Activated T-cell treated with anti-CD3 and anti-CD28 coated beads, Interleukin-2, amount 50 U/mL, for 1 hour (primary cell): ENCODE measurements at regions not wholly inside any gene's neighbourhood (a gene's known extent, or its start where the extent isn't known, plus 50 kb on each side); places are given as distances from the start of the nearest gene placed in this dataset.
A peak's percentile ranks its signal among the peaks of the same experiment; 100 is the strongest.

Experiments
- DNase-seq: peaks from one replicate; pipeline ENCODE4 v3.0.0-alpha.2; 2020

DNA sequence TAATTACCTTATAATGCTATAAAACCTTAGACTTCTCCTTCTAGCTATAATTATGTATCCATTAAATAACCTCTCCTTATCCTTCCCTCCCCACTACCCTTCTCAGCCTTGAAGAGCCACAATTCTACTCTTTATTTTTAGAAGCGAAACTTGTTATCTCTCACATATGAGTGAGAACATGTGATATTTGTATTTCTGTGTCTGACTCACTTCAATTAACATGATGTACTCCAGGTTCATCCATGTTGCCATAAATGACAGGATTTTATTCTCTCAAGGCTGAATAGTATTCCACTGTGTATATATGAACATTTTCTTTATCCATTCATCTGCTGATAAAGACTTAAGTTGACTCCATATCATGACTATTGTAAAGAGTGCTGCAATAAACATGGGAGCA lies 485.6 kb downstream of the FLRT2 start:
- no peak for DNase-seq

DNA sequence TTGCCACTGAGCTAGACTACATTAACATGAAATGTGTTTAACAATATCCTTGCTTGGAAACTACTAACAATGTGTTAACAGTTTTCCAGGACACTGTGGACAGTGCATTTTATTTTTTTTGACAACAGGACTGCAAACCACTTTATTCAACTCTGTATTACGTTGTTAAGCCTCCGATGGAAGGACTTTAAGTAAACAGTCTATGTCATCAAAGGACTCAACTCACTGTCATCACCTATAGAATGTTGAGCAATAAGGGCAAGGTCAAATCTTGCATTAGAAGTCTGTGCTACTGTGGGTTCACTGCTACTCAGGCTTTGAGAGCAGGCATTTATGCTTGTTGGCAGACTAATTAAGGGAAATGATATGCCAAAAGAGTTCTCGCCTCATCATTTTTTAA lies 483.7 kb downstream of the FLRT2 start:
- no peak for DNase-seq

DNA sequence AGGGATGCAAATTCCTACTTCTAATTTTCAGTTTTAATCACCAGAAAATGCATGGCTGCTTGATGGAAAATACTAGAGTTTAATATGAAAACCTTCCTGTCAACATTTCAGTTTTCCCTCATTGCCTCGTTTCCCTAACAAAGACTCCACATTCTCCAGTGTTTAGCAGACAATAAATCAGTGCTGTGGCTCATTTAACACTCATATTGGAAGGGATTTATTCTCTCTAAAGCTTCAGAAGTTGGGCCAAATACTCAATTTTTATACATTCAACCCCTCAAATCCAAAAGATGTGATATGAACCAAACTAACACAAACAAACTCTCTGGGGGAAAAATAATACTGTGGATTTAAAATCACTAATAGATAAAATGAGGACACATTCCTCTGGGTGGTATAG lies 482.5 kb downstream of the FLRT2 start:
- DNase-seq: no peak

DNA sequence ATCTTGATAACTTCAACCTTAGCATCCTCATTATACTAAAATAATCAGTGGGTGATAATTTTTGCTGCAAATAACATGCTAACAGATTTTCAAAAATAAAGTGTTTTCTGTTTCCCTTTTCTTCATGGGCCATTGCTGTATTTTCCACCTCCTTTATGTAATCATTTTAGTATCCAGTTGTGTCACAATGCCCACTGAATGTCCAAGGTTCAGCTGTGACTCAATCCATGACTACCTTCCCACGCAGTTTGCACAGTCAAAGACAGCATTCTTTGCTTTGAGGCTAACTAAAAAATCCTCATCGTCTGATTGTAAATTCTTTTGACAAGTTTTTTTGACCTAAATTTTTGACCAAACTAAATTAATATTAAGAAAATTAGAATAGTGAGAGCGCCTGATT lies 474.1 kb downstream of the FLRT2 start:
- DNase-seq: no peak

DNA sequence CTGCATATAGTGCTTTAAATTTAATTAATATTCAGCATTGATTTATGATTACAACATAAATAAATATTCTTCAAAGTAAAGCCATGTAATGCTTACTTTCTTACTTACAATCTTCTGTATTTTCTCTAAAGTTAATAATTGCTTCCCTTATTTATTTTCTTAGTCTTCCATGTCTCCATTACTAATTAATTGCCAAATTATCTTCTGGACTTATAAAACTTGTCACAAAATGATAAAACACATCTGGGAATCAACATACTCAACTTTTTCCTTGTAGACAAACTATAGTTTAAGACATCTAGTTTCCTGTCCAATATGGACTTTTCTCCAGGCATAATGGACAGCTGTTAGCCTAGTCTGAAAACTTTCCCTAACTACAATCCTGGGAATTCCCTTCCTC lies 466.6 kb downstream of the FLRT2 start:
- no peak for DNase-seq

DNA sequence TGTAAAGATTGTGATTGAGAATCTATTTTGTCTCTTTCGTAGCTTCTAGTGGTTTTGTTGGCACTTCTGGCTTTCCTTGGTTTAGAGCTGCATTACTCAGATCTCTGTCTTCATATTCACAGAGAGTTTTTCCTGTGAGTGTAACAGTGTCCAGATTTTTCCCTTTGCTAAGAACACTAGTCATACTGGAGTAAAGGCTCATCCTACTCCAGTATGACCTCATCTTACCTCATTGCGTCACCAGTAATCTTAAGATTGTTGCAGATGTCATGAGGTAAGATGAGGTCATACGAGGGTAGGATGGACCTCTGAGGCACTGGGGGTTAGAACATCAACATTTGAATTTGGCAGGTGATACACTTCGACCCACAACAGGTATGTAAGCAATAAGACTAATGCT lies 461.2 kb downstream of the FLRT2 start:
- DNase-seq: no peak

DNA sequence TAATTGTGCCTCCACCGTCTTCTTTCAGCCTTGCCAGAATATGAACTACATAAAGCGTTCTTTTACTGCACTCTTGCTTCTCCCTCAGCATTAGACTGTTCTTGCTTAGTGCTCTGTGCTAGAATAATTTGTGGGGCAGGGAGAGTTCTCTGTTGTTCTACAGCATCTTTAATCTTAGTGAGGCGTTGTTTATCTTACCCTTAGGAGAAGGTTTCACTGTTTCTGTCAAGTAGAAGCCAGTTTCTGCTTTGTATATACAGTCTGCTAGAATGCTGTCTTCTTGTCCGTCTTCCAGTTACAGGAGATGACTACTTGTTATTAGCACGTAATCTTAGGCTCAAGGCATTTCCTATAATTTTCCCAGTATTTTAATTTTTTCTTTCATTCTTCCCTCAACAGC lies 458.0 kb downstream of the FLRT2 start:
- no peak for DNase-seq

DNA sequence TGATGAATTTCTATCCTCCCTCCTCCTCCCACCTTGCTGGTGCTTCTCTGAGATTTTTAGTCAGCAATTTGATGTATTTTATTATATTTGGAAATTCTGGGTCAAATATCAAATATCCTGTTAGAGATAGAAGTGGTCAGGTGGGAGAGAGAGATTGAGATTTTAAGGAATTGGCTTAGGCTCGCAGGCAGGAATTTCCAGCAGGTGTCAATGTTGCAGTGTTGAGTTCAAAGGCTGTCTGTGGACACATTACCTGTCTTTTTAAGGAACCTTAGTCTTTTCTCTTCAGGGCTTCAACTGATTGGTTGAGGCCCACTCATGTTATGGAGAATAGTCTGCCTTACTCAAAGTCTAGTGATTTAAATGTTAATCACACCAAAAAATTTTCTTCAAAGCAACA lies 457.3 kb downstream of the FLRT2 start:
- DNase-seq: no peak

DNA sequence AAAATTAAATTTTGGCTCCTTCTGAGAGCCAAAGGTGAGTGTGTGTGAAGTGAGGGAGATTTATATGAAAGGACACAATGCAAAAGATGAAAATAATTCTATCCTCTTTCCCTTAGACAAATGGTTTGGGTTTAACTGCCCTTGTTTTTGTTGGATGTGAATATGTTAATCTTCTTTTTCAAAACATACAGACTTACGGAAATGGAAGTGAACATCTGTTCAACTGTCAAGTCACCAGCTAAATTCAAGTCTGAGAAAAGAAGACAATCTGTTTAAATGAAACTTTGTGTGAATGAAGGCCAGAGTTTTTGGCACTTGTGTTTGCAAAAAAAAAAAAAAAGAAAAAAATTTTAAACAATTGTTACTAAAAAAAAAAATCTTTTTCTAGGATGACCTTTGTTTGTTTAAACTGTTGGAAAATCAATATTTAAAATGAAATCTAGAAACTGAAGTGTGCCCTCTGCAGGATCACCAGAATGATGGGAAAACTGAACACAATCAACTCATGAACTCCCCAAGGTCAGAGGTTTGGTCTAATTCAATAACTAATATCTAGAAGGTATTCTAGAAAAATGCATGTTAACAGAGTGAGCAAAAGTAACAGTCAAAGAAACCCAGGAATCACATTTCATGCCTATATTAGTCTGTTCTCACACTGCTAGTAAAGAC lies 448.8 kb downstream of the FLRT2 start:
- DNase-seq: no peak

DNA sequence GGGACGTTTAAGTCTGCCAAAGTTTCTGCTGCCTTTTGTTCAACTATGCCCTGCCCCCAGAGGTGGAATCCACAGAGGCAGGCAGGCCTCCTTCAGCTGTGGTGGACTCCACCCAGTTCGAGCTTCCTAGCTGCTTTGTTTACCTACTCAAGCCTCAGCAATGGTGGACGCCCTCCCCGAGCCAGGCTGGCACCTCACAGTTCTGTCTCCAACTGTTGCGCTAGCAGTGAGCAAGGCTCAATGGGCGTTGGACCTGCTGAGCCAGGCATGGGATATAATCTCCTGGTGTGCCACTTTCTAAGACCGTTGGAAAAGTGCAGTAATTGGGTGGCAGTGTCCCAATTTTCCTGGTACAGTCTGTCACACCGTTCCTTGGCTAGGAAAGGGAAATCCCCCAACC lies 444.7 kb downstream of the FLRT2 start:
- no peak for DNase-seq

DNA sequence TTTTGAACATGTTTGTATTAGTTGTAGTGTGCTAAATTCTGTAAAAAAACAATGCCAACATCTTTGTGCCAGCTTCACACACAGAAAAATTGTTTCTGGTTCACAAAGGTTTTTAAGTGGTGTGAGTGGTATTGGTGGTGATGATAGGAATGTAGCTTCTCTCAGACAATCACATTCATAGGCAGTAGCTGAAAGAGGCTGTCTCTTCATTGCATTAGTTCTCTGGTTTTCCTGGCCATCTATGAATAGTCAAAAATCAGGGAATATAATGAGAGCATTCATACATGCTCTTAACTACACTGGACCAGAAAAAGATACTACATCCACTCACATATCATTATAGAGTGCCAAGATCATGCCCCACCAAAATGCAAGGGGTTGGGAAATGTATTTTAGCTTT lies 433.5 kb downstream of the FLRT2 start:
- no peak for DNase-seq

DNA sequence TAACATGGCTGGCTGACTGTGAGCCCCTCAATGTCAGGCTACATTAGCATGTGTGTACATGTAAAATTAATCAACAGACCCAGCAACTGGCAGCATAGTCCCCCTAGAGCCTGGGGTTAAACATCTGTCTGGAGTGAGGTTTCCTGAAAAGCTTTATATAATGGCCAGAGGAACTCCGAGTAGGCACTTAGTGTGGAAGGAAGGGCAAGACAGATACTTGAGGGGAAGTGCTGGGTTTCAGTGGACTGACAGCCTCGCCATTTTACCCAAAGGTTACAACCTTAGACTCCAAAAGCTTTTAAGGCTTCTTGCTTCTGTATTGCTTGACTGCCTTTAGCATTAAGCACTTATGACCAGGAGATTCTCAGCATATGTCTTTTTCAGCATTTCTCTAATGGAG lies 430.8 kb downstream of the FLRT2 start:
- no peak for DNase-seq

DNA sequence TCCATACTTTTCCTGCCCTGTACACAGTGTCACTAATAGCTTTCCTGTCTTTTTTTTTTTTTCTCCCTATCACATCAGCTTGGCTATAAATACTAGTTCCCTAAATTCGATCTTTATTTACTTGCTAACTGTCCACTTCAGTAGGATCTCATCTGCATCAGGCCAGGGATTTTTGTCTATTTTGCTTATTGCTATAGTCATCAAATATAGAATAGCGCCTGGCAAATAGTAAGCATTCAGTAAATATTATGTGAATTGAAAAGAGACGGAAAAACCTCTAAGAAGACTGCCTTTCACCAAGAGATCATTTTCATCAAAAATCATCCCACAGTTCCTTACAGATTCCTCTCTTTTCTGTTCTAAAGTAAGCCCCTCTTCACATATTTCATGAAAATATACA lies 429.1 kb downstream of the FLRT2 start:
- no peak for DNase-seq

DNA sequence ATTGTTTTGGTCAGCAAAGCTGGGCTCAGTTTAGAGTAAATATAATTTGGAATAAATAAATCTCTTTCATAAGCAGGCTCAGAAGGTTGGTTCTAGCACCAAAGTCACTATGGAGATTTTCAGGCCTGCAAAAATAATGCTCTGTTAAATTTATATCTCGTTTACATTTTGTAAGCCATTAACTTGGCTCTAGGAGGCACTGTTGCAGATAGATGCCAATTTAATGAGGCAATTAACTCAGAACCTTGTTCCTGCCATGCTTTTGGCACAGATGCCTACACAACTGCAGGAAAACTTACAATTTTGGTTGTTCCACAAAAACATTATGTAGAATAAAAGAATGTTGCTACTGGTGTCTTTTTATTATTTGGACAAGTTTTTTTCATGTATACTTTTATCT lies 428.1 kb downstream of the FLRT2 start:
- no peak for DNase-seq

DNA sequence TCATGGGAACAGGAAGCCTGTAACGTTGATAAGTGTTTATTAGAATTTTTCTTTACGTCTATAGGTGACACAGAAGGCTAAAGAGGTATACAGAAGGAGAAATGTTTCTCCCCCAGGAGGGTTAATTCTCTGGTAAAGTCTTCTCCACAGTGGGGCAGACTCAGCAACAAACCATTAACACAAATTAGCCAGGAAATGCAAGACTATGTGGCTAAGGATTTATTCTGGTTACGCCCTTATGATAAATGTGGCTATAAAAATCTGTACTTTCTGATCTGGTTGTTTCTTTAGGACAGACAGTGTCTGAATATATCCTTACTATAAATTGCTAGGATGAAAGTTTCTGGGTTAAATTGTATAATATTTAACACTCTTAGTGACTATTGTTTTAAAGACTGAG lies 423.3 kb downstream of the FLRT2 start:
- no peak for DNase-seq

DNA sequence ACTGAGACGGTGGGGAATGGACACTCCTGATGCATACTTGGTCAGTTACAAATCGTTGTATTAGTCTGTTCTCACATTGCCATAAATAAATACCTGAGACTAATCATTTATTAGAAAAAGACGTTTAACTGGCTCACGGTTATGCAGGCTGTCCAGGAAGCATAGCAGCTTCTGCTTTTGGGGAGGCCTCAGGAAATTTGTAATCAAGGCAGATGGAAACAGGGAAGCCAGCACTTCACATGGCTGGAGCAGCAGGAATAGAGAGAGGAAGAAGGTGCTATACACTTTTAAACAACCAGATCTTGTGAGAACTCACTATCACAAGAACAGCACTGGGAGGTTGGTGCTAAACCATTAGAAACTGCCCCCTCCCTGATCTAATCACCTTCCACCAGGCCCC lies 418.2 kb downstream of the FLRT2 start:
- DNase-seq: no peak

DNA sequence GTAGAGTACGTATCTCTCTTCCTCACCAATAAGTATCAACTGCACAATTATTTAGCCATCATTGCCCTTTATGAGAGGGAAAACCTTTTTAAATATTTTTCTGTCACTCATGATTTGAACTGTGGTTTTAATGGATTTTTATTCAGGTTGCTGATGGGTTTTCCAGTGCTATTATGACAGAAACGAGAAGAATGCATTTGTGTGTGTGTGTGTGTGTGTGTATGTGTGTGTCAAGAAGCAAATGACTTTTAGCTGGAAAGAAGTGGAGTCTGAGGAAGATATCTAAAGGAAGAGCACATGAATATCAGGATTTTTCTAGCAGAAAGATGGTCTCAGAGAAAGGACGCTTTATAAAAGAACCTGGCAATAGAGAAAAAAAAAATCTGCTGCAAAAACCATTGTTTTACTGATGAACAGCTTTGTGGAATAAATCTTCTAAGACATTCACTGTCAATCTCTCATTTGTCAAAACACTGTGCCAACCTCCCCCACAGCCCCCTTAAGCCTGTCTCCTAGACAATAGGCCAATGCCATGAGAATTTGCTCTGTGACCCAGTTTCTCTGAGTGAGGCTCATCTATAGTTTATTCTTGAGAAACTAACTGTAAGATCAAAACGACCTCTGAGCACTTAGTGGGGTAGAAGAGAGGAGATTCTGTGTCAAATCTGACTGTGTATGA lies 417.7 kb downstream of the FLRT2 start:
- DNase-seq: no peak

DNA sequence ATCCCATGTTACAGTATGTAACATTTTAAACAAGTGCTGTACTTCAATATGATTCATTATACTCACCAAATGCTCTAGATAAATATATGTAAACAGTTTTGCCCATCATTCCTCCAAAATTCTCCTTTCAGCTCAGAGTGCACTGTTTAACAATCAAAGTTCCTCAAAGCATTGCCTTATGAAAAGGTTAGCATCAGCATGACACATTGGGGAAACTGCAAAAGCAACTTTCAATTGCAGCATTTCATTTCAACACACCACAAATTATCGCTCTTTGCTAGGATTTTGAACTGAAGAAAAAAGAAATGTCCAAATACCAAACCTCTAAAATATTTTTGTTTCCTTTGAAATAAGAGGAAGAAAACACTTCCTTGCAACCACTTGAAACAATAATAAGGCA lies 413.2 kb downstream of the FLRT2 start:
- no peak for DNase-seq

DNA sequence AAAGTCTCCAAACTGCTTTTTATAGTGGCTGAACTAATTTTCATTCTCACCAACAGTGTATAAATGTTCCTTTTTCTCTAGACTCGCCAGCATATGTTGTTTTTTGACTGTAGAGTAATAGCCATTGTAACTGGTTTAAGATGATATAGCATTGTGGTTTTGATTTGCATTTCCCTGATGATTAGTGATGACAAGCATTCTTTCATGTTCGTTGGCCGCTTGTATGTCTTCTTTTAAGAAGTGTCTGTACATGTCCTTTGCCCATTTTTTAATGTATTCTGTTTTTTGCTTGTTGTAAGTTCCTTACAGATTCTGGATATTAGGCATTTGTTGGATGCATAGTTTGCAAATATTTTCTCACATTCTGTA lies 404.9 kb downstream of the FLRT2 start:
- DNase-seq: no peak

DNA sequence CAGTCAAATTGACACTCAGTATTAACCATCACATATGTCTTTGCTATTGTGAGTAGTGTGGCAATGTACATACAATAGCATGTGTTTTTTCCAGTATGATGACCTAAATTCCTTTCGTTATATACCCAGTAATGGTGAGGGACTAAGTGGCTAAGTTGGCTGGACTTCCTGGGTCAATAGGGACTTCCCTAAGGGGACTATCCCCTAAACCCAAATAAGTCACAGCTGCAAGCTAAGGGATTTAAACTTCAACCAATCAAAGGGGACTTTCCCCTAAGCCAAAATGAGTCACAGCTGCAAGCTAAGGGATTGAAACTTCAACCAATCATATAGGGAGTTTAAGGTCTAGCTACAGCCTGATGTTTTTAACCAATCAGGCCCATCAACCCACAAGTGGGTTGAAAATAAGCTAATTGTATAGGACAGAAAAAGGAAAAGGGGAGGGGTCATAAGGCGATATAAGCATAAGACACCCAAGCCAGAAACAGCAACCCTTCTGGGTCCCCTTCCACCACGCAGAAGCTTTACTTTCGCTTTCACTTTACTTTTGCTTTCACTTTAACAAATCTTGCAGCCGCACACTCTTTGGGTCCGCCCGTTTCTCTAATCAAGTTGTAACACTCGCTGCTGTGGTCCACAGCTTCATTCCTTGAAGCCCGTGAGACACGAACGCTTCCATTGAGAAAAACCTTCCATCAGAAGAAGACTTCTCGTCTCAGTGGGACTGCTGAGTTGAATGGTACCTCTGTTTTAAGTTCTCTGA lies 404.4 kb downstream of the FLRT2 start:
- peak; percentile 52 for DNase-seq

DNA sequence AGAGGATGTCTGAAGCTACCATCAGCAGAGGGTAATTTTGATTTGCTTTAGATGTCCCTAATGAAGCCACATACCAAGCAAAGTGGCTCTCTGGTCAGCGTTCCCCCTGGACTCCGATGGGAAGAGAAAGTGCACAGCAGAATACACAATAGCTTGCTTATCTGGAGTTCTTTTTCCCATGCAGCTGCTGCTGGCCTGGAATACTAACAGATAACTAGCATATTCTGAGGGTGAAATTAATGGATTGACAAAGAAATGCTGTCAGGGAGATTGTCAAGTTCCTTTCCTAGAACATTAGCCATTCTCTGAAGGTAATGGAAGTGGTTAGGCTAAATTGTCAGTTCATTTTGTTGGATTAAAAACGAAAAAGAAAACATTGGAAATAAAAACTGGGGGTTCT lies 391.3 kb downstream of the FLRT2 start:
- no peak for DNase-seq

DNA sequence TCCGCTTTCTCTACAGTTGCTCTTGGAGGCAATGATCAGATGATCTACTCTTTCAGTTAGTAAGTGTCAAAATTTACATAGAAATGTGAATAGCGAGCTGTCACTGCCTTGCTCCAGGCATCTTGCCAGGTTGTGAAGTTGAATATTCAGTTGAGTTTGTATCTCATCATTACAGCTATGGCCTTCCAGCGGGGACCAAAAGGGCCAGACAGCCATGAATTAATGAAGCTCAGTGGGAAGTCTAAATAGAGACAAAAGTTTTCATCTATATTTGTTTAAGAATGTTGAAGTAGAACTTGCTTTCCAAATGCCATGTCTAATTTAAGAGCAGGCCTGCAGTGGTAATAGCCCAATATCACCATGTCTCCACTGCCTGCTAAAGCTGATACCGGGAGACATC lies 387.8 kb downstream of the FLRT2 start:
- DNase-seq: no peak

DNA sequence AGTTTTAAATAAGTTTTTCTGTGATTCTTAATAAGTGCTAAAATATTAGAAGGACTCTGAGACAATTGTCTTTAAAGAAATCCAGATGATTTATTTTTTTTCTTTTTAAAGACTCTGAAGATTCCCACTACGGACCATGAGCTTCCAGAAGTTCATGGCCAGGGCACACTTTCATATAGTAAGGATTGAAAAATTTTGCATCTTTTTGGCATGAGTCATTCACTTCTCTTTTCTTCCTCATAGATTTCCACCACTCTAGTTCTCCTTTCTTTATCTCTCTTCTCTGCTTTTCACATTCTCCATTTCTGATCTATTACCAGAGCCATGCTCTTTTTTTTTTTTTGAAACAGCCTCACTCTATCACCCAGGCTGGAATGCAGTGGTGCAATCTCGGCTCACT lies 385.8 kb downstream of the FLRT2 start:
- DNase-seq: no peak

DNA sequence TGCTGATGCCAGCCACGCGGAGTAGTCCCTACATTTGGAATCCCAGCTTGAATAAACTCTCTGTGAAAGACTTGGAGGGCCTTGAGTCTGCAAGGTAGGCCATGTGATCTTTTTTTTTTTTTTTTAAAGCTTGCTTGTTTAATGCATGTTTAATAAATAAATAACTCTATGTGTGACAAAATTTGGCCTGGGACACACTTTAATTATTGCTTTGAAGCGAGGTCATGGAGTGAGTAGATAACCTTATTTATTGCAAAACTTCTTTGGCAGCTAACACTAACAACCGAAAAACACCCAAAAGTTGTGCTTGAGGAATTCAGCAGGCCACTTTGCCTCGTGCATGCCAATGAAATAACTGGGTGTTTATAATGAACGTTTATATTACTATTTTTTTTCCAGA lies 382.2 kb downstream of the FLRT2 start:
- DNase-seq: no peak

DNA sequence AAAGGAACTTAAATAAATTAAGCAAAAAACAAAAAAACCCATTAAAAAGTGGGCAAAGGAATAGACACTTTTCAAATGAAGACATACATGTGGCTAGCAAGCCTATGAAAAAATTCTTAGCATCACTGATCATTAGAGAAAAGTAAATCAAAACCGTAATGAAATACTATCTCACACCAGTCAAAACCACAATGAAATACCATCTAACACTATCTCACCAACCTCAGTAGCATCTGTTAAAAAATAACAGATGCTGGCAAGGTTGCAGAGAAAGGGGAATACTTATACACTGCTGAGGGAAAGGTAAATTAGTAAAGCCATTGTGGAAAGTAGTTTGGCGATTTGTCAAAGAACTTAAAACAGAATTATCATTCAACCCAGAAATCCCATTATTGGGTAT lies 381.1 kb downstream of the FLRT2 start:
- no peak for DNase-seq
